HCT116 (cell line): ENCODE measurements at regions not wholly inside any gene's neighbourhood (a gene's known extent, or its start where the extent isn't known, plus 50 kb on each side); places are given as distances from the start of the nearest gene placed in this dataset.

ENCODE experiments used
- CEBPB ChIP-seq: IDR thresholded peaks from 2 replicates; pipeline ENCODE4 v1.6.1; 2012; ENCODE audit warnings: low read depth
- CTCF ChIP-seq, 3 experiments: fragments of 200-600 bp in 1 of 3; sonication (generic) in 1 of 3; IDR thresholded peaks in 2 of 3; conservative IDR thresholded peaks in 1 of 3; 2 replicates each; pipeline ENCODE4 v1.5.1; 2012 to 2017; ENCODE audit warnings: low read depth in 2 of 3, low read length in 2 of 3, antibody characterized with exemption in 1 of 3, borderline replicate concordance in 1 of 3, control low read depth in 1 of 3, mild to moderate bottlenecking in 1 of 3, mixed read lengths in 1 of 3, mixed run types in 1 of 3, moderate library complexity in 1 of 3; ENCODE audit not compliant: insufficient read depth in 1 of 3
- JUND ChIP-seq: IDR thresholded peaks from 2 replicates; pipeline ENCODE4 v1.6.1; 2012
- POLR2A ChIP-seq: IDR thresholded peaks from 2 replicates; pipeline ENCODE4 v1.7.0; 2011; ENCODE audit warnings: borderline replicate concordance; ENCODE audit not compliant: insufficient read depth, insufficient read length; ENCODE audit errors: extremely low read depth
- POLR2AphosphoS5 ChIP-seq: IDR thresholded peaks from 2 replicates; pipeline ENCODE4 v1.6.1; 2011; ENCODE audit warnings: mild to moderate bottlenecking, low read depth, low read length, moderate library complexity
- RAD21 ChIP-seq: IDR thresholded peaks from 2 replicates; pipeline ENCODE4 v1.6.1; 2012; ENCODE audit warnings: low read depth, mild to moderate bottlenecking
- TF ChIP-seq, protein P1 (sequence below): IDR thresholded peaks from 2 replicates; pipeline ENCODE4 v1.6.1; 2012
- TF ChIP-seq, protein P2 (sequence below): IDR thresholded peaks from 2 replicates; pipeline ENCODE4 v1.6.1; 2011; ENCODE audit warnings: mild to moderate bottlenecking, low read length, moderate library complexity; ENCODE audit not compliant: insufficient replicate concordance; ENCODE audit errors: extremely low read depth

- TF ChIP-seq CTCF (IDR thresholded peaks at IDR 0.05 in 2 of 3, conservative IDR thresholded peaks at IDR 0.05 in 1 of 3; ENCODE audit: borderline replicate concordance in 1 of 3, insufficient read depth in 1 of 3, low read depth in 2 of 3, low read length in 2 of 3) (no peak), POLR2A (no peak), POLR2AphosphoS5 (no peak), JUND (no peak), RAD21 (no peak), CEBPB (no peak)
- TF ChIP-seq, protein P1, sequence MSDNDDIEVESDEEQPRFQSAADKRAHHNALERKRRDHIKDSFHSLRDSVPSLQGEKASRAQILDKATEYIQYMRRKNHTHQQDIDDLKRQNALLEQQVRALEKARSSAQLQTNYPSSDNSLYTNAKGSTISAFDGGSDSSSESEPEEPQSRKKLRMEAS, result no peak
- TF ChIP-seq, protein P2, sequence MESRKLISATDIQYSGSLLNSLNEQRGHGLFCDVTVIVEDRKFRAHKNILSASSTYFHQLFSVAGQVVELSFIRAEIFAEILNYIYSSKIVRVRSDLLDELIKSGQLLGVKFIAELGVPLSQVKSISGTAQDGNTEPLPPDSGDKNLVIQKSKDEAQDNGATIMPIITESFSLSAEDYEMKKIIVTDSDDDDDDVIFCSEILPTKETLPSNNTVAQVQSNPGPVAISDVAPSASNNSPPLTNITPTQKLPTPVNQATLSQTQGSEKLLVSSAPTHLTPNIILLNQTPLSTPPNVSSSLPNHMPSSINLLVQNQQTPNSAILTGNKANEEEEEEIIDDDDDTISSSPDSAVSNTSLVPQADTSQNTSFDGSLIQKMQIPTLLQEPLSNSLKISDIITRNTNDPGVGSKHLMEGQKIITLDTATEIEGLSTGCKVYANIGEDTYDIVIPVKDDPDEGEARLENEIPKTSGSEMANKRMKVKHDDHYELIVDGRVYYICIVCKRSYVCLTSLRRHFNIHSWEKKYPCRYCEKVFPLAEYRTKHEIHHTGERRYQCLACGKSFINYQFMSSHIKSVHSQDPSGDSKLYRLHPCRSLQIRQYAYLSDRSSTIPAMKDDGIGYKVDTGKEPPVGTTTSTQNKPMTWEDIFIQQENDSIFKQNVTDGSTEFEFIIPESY, result no peak
These were observed 1220.3 kb upstream of the CITED2 start for GRCh38 chr6:140594806-140595128.
